GM19035 (cell line): ENCODE measurements at regions not wholly inside any gene's neighbourhood (a gene's known extent, or its start where the extent isn't known, plus 50 kb on each side); places are given as distances from the start of the nearest gene placed in this dataset.

ENCODE experiments used
- ATAC-seq: cut with Tn5 transposase; IDR thresholded peaks from one replicate; pipeline ENCODE4 v1.9.1; 2021; ENCODE audit not compliant: unreplicated experiment

DNA sequence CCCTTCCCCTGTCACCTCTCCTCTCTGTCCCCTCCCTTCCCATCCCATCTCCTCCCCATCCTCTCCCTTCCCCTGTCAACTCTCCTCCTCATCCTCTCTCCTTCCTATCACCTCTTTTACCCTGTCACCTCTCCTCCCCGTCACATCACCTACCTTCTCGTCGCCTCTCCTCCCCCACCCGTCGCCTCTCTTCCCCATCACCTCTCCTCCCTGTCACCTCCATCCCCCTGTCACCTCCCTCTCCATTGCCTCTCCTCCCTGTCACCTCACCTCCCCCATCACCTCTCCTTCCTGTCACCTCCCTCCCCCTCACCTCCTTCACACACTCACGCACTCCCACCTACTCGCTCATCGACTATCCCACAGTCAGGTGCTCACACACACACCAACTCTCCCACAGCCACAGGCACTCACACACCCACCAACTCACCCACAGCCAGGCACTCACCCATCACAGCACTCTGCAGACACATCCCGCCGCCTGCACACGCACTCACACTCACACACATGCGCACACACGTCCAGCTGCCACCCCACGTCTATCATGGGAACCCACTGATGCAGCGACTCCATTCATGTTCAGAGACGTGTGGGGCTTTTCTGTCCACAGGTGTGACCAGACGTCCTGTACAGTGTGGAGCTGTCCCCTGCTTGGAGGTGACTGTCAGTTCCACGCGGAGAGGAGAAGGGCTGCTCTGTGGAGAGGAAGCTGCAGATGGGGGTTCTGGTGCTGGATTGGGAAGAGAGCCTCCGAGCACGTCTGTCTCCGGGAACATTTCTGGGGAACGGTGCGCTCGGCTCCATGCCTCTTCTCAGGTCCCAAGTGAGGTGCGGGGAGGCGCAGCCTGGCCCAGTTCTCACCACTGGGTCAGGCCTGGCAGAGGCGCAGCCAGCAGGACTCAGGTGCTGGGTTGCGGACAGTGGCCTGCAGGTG, 184.3 kb downstream of the TTLL2 start:
- ATAC-seq, result no peak

DNA sequence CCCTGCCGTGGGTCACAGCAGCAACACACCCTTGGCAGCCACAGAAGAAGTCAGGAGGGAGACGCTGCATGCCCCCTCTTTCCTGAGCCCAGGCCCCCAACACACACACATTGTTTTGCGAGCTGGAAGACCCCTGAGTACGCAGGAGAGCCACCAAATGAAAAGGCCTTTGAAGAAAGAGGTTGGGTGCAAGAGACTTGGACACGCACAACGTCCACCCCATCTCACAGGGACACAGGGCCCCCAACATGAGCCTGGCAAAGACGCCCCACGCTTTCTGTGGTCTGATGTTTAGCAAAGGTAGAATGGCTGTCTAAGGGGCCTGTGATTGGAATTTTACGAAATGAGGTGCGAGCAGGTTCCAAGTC, 185.0 kb downstream of the TTLL2 start:
- no peak for ATAC-seq

DNA sequence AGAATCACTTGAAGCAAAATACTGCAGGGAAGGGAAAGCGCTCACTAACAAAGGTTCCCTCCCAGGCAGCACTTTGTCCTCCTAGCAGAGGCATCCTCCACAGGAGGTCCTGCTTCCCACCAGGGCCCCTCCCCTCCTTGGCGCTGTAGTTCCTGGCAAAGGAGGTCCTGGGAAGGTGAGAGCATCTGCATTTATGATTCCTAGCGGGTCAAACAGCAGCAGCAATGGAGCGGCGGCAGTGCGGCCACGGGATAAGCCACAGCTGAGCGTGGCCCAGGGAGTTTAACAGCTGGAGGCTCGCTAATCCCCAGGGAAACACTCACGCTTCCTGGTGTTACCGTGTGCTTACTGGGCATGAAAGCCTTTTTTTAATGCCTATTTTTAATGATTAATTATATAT, 185.8 kb downstream of the TTLL2 start:
- no peak for ATAC-seq

DNA sequence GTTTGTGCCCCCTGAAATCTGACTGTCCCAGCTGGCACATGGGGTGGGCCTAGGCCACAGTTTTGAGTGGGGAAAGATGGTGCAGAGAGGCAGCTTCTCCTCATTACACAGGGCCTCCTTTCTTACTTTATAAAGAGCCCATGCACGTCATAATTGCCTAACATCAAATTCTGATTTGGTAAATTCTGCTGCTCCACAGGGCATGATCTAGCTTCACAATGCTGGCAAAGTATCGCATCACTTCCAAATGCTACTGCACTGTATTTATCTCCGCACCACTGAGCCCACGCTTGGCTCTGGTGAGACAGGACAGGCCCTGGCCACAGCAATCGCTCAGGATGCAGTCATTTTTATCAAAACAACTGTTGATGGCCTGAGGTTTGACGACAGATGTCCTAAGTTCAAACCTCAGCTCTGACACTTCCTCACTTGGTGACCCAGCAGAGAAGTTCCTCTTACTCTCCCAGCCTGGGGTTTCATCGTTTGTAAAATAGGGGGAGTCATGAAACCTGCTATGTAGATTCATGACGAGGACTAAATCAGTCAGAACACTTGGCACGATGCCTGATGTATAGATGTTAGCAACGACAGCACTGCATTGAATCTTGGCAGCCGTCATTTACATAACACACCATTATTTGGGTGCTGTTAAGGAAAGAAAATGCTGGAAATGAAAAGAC, 187.9 kb downstream of the TTLL2 start:
- no peak for ATAC-seq

DNA sequence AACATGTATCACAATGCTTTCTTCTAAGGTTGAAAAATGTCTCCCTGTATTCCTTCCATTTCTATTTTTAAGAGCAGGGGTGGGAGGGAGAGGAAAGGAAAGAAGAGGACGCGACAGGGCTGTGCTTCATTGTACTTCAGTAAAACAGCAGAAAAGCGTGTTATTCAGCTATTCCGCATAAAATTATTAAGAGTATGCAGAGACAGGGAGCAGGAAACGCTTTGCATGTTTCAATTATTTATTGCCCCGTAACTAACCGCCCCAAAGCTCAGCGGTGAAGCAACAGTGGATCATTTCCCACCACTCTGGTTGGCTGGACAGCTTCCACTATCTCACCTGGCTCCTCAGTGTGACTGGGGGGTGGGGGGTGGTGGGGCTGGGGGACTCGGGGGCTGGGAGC, 188.9 kb downstream of the TTLL2 start:
- ATAC-seq, result no peak

DNA sequence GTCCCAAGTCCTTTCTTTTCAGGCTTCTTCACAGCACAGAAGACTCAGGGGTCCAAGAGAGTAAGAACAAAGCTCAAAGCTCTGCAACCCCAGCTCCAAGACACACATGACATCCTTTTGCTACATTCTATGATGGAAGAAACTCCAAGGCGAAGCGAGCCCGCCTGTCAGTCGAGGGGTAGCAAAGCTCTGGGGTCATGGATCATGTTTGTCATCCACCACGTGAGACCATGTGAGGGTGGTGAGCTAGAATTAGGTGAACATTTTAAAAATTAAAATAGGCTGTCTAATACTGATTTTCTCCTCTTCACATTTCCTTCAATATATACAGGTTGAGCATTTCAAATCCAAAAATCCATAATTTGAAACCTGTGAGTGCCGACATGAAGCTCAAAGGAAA, 189.6 kb downstream of the TTLL2 start:
- no peak for ATAC-seq

DNA sequence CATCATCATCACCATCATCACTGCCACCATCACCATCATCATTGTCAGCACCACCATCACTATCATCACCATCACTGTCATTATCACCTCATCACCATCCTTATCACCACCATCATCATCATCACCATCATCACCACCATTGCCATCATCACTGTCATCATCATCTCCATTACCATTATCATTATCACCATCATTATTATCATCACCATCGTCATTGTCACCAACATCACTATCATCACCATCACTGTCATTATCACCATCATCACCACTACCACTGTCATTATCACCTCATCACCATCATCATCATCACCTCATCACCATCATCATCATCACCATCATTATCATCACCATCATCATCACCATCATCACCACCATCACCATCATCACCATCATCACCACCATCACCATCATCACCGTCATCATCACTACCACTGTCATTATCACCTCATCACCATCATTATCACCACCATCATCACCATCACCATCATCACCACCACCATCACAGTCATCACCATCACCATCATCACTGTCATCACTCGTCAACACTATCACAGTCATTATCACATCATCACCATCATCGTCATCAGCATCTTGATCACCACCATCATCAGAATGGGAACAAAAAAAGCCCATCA, 191.1 kb downstream of the TTLL2 start:
- no peak for ATAC-seq

DNA sequence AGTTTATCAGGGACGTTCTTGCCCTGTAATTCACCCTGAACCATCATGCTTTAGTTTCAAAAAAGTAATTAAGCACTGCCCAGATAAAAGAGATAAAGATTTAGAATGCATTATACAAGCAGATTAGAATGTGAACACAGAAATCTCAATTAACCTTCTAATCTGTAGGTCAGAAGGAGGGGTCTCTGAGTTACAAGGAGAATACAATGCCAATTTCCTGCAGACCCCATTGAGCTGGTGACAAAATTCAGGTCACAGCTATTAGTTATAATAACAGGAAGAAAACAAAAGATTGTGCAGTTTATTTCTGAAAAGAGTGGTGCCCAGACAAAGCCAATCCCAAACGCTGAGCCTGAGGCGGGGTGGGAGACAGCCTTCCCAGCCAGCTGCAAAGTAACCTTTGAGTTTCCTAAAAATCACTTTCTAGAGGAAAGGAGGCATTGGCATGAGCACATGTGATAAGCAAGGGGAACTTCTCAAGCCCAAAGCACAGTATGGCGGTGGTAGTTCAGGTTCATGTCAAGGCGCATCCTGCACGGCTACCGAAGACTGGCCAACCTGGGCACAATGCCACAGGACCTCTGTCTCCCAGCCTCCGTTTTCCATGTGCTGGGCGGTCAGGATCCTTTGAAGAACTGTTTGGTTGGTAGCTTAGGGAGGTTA, 192.5 kb downstream of the TTLL2 start:
- no peak for ATAC-seq

DNA sequence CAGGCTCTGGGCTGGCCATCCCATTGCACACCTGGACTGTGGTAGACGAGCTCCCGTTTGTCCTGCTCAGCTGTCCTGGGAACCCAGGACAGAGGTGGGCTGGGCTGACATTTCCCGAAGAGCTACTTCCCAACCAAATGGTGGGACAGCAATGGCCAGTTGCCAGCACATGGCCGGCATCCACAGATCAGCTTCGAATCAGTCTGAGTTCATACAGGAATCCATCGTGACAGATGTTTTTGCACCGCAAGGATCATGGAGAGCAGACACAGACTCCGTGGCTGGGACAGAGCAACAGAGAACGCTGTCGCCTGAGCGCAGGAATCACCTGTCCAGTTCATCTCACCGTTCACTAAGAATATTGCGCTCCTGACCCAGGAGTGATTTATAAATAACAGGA, 198.5 kb downstream of the TTLL2 start:
- no peak for ATAC-seq

DNA sequence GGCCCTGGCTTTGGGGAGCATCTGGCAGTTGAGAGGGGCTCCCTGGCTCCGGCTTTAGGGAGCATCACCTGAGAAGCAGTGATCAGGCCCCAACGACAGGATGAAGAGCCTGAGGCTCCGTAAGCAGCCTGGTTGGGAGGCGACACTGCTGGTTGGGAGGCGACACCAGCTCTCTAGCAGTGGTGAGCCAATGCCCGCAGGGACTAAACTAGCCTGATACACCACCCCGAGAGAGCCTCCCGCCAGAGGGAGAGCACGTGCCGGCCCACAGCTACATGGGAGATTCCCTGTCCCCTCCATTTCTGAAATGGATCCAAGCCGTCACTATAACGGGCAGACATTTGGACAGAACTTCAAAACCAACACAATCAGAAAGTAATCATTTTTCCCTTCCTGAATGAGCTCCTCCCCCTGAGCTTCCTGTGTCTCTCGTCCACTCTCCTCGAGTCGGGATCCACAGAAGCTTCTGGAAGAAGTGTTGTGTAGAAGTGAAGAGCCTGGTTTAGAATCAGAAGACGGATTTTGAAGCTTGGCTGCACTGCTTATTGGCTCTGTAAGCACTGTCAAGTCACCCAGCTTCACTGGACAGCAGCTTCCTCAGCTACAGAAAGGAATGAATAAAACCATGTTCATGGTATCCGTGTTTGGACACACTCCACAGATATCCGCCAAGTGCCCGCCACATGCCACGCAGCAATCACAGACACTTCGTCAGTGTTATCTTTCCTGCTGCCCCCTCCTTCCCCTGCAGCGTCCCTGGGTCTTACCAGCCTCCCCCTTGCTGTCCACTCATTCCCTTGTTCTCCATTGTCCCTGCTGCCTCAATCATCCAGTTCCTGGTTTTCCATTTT, 199.6 kb downstream of the TTLL2 start:
- ATAC-seq, result no peak

DNA sequence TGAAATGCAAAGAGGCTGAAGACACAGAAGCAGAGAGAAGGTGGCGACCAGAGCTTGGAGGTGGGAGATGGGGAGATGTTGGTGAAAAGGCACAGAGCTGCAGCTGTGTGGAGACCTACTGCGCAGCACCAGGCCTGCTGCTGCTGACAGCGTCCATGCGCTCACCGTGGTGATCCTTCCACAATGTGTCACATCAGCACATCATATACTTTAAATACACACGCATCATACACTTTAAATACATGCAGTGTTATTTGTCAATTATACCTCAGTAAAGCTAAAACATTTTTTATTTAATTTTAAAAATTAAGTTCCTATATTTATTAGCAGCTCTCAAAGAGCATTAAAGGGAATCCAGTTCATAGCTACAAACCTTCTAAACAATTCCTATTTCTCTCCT, 200.9 kb downstream of the TTLL2 start:
- no peak for ATAC-seq

DNA sequence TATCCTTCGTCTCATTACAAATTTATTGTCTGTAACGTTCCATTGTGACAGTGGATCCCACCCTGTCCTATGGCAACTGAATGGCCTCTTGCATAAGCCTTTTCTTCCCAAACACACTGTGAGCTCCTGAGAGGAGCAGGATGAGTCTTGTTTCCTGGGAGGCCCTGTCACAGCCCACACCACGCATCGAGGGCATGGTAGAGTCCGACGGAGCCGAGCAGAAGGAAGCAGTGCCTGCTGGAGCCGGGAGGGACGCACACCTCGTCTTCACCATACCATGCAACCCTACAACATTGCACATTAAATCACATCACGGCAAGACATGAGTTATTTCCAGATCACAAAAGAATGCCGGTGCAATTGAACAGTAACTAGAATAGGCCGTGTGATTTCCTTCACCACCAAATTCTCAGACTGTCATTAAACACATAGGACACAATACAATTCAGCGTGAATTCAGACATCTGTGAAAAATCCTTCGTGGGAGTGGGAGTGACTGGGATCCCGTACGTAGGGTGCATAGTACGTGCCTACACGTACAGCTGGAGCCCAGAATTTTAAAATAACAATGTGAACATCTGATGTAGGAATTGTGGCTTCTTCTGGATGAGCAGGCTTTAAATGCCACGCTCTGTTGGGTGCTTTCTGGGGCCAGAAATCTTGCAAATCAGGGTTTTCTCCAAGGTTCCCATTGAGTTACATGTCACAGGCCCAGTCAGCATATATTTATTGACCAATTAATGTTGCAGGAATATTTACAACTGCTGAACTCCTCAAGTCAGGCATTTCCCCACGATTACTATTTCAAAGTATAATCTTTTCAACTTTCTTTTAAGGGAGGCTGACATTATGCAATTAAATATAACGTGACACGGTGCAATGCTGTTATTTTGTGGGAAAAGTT, 201.8 kb downstream of the TTLL2 start:
- no peak for ATAC-seq

DNA sequence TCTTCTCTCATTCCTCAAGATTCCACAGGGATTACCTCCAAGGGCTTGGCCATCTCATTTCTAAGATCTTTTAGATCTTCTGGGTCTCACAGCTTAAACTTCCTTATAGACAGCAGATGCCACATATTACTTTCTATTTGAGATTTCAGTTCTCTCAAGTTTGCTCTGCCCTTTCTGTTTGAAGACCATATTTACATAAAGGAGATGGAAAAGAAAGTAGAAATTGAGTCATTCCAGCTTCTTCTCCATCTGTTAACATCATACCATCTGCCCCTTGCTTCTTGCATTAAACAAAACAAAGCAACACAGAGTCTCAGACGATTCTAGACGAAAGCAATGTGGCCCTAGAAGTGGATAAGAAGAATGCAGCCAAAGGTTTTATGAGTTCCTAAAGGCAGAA, 203.4 kb downstream of the TTLL2 start:
- ATAC-seq, result no peak

DNA sequence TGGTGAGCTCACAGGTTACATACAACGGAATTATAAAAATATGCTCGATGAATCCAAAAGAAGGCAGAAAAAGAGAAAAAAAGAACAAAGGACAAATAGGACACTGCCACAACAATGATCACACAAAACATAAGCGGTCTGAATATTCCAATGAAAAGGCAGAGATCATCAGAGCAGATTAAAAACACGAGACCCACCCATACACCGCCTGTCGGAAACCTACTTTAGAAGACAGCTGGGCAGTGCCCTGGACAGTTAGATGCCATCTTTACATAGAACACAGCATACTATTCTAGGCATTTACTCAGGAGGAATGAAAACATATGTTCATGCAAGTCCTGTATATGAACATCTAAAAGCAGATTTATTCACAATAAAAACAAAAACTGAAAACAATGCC, 204.1 kb downstream of the TTLL2 start:
- ATAC-seq, result no peak

DNA sequence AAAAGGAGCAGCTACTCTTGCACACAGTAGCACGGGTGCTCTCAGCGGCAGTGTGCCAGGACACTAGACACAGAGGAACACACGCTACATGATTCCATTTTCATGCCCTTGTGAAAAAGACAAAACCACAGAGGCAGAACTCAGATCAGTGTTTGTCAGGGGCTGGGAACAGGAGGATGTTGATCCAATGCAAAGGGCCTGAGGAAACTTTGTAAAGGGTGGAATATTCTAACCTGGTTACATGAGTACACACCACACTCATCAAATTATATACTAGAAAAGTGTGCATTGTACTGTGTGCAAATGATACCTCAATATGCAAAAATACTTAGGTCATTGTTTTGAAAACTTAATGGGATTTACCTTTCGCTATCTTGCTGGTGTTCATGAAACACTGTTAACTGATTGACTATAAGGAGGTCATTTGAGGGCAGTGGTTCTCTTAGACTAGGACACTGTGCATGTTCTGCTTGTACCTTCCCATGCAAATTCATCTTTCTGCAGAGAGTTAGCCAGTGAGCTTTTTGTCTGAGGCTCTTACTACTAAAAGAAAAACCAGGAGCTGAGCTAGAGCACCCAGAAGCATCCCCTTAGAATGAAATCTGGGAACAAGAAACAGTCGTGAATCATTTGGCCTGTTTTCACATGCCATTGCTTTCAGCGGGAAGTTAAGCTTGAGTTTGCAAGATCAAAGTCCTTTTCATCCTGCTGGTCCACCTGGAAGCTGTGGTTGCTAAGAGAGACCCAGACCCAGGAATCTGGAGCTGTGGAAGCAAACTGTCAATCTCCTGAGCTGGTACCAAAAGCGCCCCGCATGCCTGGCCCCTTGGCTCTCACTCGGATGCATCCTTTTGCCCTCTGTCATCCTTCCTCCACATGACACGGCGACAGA, 204.8 kb downstream of the TTLL2 start:
- ATAC-seq, result no peak

DNA sequence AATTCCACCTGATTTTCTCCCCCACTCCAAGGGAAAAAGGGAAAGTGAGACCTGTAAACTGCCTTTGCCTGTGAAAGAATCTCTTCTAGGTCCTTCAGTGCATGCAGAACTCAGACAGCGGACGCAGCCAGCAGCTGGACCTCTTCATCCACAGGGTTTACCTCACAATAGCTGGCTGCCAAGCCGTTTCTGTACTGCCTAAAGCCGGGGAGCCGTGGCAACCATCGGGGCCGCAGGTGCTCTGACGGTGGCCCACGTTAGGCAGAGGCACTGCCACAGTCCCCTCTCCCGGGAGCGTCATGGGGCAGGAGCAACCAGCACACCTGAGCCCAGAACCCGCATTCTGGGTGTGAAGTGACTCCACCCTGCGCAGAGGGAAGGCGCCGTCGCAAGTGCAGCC, 206.1 kb downstream of the TTLL2 start:
- no peak for ATAC-seq

DNA sequence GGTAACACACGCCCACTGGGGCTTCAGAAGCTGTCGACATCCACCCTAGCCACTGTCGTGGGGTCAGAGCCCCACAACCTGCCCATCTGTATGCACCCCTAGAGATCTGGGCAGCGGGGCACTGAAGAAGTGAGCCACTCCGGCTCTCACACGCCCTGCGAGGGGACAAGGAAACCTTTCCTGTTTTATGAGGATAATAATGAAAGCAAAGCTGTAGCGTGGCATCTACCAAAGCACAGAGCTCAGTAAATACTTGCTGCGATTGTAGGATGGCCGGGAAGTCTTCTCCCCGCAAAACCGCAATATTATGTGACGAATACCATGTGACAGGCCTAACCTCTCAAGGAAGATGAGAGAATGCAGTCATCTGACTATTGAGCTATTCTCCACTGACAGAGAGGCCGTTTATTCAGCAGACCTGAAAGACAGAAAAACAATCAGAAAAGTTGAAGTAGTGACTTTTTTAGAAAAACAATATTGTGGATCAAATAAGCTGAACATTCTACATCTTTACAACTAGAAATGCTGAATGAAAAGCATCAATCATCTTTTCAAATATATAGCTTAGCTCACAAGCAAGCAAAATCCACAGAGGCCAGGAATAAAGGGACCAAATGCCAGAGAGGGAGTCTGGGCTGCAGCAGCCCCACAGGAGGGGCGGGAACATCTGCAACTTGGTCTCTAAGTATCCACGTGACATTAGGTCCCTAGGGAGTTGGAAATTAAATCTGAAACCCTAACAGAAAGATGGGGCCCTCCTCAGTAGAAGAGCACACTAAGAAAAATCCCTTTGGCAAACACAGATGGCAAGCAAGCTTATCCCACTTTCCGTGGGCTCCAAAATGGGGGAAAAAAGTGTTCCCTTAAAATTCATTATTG, 207.8 kb downstream of the TTLL2 start:
- ATAC-seq, result no peak

DNA sequence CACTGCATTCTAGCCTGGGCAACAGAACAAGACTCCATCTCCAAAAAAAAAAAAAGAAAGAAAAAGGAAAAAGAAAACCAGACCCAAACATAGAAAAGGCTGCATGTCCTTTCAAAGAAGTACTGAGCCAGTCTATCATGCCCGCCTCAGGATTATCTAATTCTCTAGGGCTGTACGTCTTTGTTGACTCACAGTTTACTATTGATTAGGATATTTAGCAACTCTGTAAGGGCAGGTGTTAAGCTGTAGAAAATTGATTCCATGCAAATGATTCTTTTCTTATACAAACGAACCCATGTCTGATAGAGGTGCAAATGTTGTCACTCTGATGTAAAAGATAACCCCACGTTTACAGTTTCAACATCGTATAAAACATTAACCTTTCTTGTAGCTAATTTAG, 209.0 kb downstream of the TTLL2 start:
- no peak for ATAC-seq
